HG03521 (cell line): ENCODE measurements at regions not wholly inside any gene's neighbourhood (a gene's known extent, or its start where the extent isn't known, plus 50 kb on each side); places are given as distances from the start of the nearest gene placed in this dataset.
"Not testable (repeated sequence)": the region's sequence is repeated elsewhere in the genome, so short reads cannot be mapped to it uniquely, and the experiment has no call there.

Source experiments
- ATAC-seq: cut with Tn5 transposase; IDR thresholded peaks from one replicate; pipeline ENCODE4 v1.9.1; 2021; ENCODE audit warnings: mild to moderate bottlenecking, moderate library complexity; ENCODE audit not compliant: unreplicated experiment

GRCh38 chr4:66223068-66223703, 552.9 kb upstream of the EPHA5 start:
- no peak for ATAC-seq

- ATAC-seq: no peak
Measured at GRCh38 chr4:66219401-66219800, 549.1 kb upstream of the EPHA5 start.

- ATAC-seq: no peak
Measured at GRCh38 chr4:66216252-66216651, 546.0 kb upstream of the EPHA5 start.

GRCh38 chr4:66212489-66212888, 542.2 kb upstream of the EPHA5 start:
- no peak for ATAC-seq

- no peak for ATAC-seq
Measured at GRCh38 chr4:66204534-66205247, 534.4 kb upstream of the EPHA5 start.

- no peak for ATAC-seq
Measured at GRCh38 chr4:66202870-66203269, 532.6 kb upstream of the EPHA5 start.

- no peak for ATAC-seq
Measured at GRCh38 chr4:66197451-66197850, 527.2 kb upstream of the EPHA5 start.

GRCh38 chr4:66193487-66193886, 523.2 kb upstream of the EPHA5 start:
- no peak for ATAC-seq

GRCh38 chr4:66187175-66187720, 517.0 kb upstream of the EPHA5 start:
- ATAC-seq: no peak

GRCh38 chr4:66186095-66186494, 515.8 kb upstream of the EPHA5 start:
- no peak for ATAC-seq

- ATAC-seq: no peak
Measured at GRCh38 chr4:66182636-66183035, 512.3 kb upstream of the EPHA5 start.

GRCh38 chr4:66178906-66179305, 508.6 kb upstream of the EPHA5 start:
- no peak for ATAC-seq

GRCh38 chr4:66169341-66169740, 499.1 kb upstream of the EPHA5 start:
- ATAC-seq: no peak

- no peak for ATAC-seq
Measured at GRCh38 chr4:66164869-66165268, 494.6 kb upstream of the EPHA5 start.

GRCh38 chr4:66160606-66161005, 490.3 kb upstream of the EPHA5 start:
- no peak for ATAC-seq

- no peak for ATAC-seq
Measured at GRCh38 chr4:66157594-66157993, 487.3 kb upstream of the EPHA5 start.

GRCh38 chr4:66130042-66130441, 459.8 kb upstream of the EPHA5 start:
- no peak for ATAC-seq

GRCh38 chr4:66123831-66124413, 453.6 kb upstream of the EPHA5 start:
- ATAC-seq: no peak

- ATAC-seq: no peak
Measured at GRCh38 chr4:66123190-66123589, 452.9 kb upstream of the EPHA5 start.

- ATAC-seq: not testable (repeated sequence)
Measured at GRCh38 chr4:66115231-66115630, 444.9 kb upstream of the EPHA5 start.

- no peak for ATAC-seq
Measured at GRCh38 chr4:66108898-66109297, 438.6 kb upstream of the EPHA5 start.

GRCh38 chr4:66097218-66097617, 426.9 kb upstream of the EPHA5 start:
- no peak for ATAC-seq
